Glutamatergic neuron (in vitro differentiated cells): ENCODE measurements at regions not wholly inside any gene's neighbourhood (a gene's known extent, or its start where the extent isn't known, plus 50 kb on each side); places are given as distances from the start of the nearest gene placed in this dataset.

ENCODE experiments used
- DNase-seq: peaks from one replicate; pipeline ENCODE4 v3.0.0; 2022
- H3K27ac Mint-ChIP-seq: one replicate; pipeline ENCODE4 v1.8.0; 2020; ENCODE audit warnings: mild to moderate bottlenecking, mixed read lengths, inconsistent platforms; ENCODE audit not compliant: unreplicated experiment
- H3K27me3 Mint-ChIP-seq: one replicate; pipeline ENCODE4 v1.8.0; 2020; ENCODE audit warnings: mild to moderate bottlenecking, moderate library complexity, mixed read lengths, inconsistent platforms; ENCODE audit not compliant: unreplicated experiment
- H3K36me3 Mint-ChIP-seq: one replicate; pipeline ENCODE4 v1.8.0; 2020; ENCODE audit warnings: mild to moderate bottlenecking, mixed read lengths, inconsistent platforms; ENCODE audit not compliant: unreplicated experiment
- H3K4me1 Mint-ChIP-seq: one replicate; pipeline ENCODE4 v1.8.0; 2020; ENCODE audit warnings: mild to moderate bottlenecking, low read depth, mixed read lengths, inconsistent platforms; ENCODE audit not compliant: unreplicated experiment
- H3K4me3 Mint-ChIP-seq: one replicate; pipeline ENCODE4 v1.8.0; 2020; ENCODE audit warnings: mild to moderate bottlenecking, mixed read lengths, inconsistent platforms; ENCODE audit not compliant: unreplicated experiment
- H3K9me3 Mint-ChIP-seq: one replicate; pipeline ENCODE4 v1.8.0; 2020; ENCODE audit warnings: mild to moderate bottlenecking, moderate library complexity, mixed read lengths, inconsistent platforms; ENCODE audit not compliant: unreplicated experiment
- CTCF ChIP-seq: fragments of 200-600 bp; sonication (generic); IDR thresholded peaks from one replicate; pipeline ENCODE4 v1.5.0; 2021; ENCODE audit not compliant: partially characterized antibody, unreplicated experiment

- H3K4me1 Mint-ChIP-seq: peaks cover 2% of the 10 kb centered on the region
- H3K4me3 Mint-ChIP-seq: no peak overlapping the region
- H3K36me3 Mint-ChIP-seq: no peaks in the 10 kb centered on the region
- H3K27me3 Mint-ChIP-seq: peaks cover 2% of the 10 kb centered on the region
- no peak overlapping the region for H3K27ac Mint-ChIP-seq
- H3K9me3 Mint-ChIP-seq: peaks cover 2% of the 10 kb centered on the region
- no peak for DNase-seq
- TF ChIP-seq CTCF: no peak
Observed at GRCh38 chr5:72628771-72629371, 121.7 kb upstream of the ZNF366 start.

GRCh38 chr5:72625332-72625731 lies 118.1 kb upstream of the ZNF366 start:
- no peak for DNase-seq
- Mint-ChIP-seq H3K9me3 (peaks cover 2% of the 10 kb centered on the region), H3K36me3 (no peaks in the 10 kb centered on the region), H3K4me1 (no peaks in the 10 kb centered on the region), H3K27ac (no peak overlapping the region), H3K27me3 (peaks cover 3% of the 10 kb centered on the region), H3K4me3 (no peak overlapping the region)
- no peak for TF ChIP-seq CTCF

- Mint-ChIP-seq H3K9me3 (peaks cover 2% of the 10 kb centered on the region), H3K27ac (no peak overlapping the region), H3K4me1 (no peaks in the 10 kb centered on the region), H3K36me3 (no peaks in the 10 kb centered on the region), H3K27me3 (peaks cover 3% of the 10 kb centered on the region), H3K4me3 (no peak overlapping the region)
- TF ChIP-seq CTCF: no peak
- no peak for DNase-seq
Observed at GRCh38 chr5:72624641-72625236, 117.5 kb upstream of the ZNF366 start.

DNA sequence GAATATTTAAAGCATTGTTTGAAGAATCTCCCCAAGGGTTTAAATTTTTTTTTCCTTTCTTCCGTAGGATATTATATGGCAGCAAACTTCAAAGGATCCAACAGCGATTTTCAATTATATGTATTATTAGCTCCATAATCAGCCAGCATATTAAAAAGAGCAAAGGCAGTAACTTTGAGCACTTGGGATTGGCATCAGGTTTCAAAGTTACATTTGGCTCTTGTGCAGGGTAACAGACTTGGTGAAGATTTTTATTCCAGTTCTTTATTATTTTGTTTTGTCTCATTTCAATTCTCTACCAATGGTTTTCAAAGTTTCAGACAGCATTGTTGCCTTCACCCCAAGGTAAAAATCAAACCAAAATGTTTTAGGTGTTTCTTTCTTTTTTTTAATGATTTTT lies 116.7 kb upstream of the ZNF366 start:
- no peaks in the 10 kb centered on the region for H3K4me1 Mint-ChIP-seq
- no peak overlapping the region for H3K27ac Mint-ChIP-seq
- DNase-seq: no peak
- H3K9me3 Mint-ChIP-seq: no peaks in the 10 kb centered on the region
- TF ChIP-seq CTCF: no peak
- H3K36me3 Mint-ChIP-seq: no peaks in the 10 kb centered on the region
- no peak overlapping the region for H3K4me3 Mint-ChIP-seq
- peaks cover 3% of the 10 kb centered on the region for H3K27me3 Mint-ChIP-seq

DNA sequence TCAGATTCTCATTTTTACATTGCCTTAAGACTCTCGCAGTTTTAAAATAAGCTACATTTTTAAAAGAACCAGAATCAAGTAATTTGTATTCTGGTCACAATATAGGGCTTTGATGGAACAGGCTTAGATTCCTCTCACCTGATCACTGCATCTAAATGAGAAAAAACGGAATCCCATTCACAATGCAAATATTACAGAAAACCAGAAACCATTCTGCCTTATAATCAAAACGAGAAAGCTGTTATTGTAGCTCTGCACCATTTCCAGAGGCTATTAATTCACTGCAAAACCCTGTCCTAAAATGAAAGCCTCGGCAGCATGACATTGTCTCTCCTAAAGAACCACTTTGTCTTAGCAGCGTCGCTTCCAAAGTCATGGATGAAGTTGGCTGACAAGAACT lies 116.1 kb upstream of the ZNF366 start:
- DNase-seq: no peak
- no peaks in the 10 kb centered on the region for H3K4me1 Mint-ChIP-seq
- no peak overlapping the region for H3K4me3 Mint-ChIP-seq
- no peak for TF ChIP-seq CTCF
- H3K9me3 Mint-ChIP-seq: no peaks in the 10 kb centered on the region
- H3K36me3 Mint-ChIP-seq: no peaks in the 10 kb centered on the region
- H3K27me3 Mint-ChIP-seq: peaks cover 3% of the 10 kb centered on the region
- H3K27ac Mint-ChIP-seq: no peak overlapping the region
